Hippocampal formation (tissue), 2 donors: ENCODE measurements at regions not wholly inside any gene's neighbourhood (a gene's known extent, or its start where the extent isn't known, plus 50 kb on each side); places are given as distances from the start of the nearest gene placed in this dataset.
"Not testable (repeated sequence)": the region's sequence is repeated elsewhere in the genome, so short reads cannot be mapped to it uniquely, and the experiment has no call there.

Source experiments
- DNase-seq, 2 donors: peaks; one replicate each; lab custom pipeline; 2025; lab: John Stamatoyannopoulos, UW

DNA sequence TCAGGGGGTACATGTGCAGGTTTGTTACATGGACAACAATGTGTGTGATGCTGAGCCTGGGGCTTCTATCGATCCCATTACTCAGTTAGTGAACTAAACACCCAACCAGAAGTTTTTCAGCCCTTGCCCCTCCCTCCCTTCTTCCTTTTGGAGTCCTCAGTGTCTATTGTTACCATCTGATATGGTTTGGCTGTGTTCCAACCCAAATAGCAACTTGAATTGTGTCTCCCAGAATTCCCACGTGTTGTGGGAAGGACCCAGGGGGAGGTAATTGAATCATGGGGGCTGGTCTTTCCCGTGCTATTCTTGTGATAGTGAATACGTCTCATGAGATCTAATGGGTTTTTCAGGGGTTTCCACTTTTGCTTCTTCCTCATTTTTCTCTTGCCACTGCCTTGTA, 186.3 kb downstream of the AEBP2 start:
- not testable (repeated sequence) for DNase-seq

GRCh38 chr12:19627719-19628118, 188.4 kb downstream of the AEBP2 start:
- no peak for DNase-seq

- DNase-seq, result no peak
Observed at GRCh38 chr12:19630536-19630935, 191.2 kb downstream of the AEBP2 start.

DNA sequence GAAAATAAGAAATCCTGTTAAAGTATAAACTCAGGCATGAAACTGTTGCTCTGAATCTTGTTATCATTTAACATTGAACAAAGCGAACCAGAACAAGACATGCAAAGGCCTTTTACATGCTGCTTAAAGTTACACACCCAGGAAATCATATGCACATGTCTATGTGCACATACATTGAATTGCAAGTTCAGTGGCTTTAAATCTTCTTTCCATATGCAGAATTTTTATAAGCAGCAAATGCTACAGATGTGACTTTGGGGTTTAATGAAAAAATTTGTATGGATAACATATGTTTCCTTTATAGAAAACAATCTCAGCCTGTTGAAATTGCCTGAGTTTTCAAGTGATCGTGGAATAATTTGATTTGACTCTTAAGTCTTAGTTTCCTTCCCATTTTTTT, 193.9 kb downstream of the AEBP2 start:
- no peak for DNase-seq

DNA sequence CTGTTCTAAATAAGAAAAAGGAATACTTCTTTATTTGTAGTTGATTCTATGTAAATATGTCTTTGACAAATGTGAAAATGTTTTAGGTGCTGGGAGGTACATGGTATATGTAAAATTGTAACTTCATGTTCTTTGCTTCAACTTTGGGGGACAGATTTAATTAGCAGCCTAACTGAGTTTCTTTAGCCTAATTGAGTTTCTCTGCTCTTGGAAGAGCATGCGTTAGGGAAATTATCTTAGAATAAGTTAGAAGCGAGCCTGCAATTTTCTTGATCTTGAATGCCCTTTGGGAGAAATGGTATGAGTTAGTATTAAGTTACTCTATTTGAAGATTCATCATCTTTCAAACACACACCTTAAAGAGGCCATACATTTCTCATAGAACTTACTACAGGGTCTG, 194.3 kb downstream of the AEBP2 start:
- no peak for DNase-seq

DNA sequence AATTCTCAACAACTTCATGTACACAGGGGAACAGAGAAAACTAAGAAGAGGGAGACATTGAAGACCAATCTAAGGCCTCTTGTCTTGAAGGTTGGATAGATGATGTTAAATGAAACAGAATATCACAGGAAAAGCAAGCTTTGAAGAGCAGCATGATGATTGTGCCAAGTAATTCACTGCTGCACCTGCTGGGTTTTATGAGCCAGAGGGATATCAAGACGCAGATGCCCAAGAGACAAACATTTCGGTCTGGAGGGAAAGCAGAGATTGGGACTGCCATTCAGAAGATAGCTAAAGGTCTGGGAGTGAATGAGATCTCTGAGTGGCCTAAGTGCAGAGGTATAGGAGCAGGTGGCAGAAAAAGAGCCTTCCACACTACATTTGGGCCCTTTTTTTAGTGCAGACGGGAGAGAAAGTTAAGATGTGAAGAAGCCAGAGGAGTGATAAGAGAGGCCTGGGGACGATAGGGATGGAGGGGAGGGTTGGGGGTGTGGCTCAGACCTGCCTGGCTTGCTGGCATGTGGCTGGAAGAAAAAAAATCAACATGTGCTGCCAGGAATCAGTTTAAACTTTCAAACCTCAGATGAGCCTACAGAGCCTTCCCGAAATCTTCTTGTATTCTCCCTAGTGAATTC, 200.6 kb downstream of the AEBP2 start:
- DNase-seq, result peak in 1 of 2 donors; percentile 3

DNA sequence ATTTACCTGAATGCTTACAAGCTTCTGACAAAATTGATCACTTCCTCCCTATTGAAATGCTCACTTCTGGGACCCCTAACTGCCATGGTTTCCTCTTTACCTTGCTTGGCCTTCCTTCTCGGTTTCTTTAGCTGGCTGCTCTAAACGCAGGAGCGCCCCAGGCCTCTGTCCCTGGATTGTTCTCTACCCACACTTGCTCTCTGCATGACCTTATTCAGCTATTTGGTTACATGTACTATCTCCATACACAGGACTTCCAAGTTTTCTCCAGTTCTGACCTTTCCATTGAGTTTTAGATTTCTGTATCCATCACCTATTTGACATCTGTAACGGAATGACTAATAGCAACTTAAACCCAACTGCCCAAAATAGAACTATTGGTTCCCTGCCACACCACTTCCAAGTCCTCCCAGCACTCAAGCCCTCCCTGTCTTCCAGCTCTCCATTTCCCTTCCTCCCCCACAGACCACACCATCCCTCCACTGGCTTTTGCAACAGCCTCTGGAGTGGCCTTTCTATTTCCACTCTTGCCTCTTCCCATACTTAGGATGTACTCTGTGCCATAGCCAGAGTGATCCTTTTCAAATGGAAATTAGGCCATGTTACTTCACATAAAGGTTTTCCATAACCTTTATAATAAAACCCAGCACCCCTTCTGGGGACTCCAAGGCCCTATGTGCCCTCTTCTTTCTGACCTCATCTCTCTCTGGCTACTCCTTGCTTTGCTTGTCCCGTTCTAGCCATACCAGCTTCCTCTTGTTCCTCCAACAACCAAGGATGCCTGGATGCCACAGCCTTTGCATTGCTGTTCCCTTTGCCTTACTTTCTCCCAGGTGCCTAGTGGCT, 202.2 kb downstream of the AEBP2 start:
- no peak for DNase-seq

DNA sequence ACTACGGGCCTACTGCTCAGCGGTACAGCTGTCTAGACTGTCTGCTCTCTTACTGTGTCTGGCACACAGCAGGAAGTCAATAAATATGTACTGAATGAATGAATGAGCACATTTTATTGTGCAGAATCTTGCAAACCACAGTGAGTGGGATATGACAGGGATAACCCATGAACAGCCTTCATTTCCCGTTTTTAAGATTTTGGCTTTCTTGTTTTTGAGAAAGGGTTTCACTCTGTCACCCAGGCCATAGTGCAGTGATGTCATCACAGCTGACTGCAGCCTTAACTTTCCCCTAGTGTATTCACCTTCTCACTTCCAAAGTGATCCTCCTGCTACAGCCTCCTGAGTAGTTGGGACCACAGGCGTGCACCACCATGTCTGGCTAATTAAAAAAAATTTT, 203.1 kb downstream of the AEBP2 start:
- DNase-seq, result no peak

GRCh38 chr12:19643635-19644034, 204.3 kb downstream of the AEBP2 start:
- peak in 1 of 2 donors; percentile 58 for DNase-seq

DNA sequence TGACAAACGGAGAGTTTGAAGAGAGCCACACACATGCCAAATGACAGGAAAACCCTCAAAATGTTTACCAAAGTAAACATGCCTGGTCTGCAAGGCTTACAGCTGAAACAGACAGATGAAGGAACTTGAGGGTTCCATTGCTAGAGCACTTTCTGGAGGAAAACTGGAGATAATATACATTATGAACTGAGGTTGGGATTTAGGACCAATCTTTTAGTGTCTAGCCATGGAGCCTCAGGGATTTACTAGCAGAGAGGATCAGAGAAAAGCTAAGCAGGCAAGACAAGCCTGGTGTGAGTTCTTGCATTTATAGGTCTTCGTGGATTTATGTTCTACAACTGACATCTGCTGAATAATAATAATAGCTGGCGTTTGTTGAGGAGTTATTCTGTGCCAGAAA, 205.3 kb downstream of the AEBP2 start:
- DNase-seq, result no peak

DNA sequence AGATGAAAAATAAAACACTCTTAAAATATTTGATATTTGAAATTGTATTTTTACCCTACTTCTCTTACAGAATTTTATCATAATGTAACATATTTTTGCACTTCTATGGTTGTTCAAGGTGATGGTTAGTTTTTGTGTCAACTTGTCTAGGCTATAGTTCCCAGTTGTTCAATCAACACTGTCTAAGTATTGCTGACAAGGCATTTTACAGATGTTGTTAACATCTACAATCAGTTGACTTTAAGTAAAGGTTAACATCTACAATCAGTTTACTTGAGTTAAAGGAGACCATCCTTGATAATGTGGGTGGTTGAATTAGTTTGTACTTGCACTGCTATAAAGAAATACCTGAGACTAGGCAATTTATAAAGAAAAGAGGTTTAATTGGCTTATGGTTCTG, 206.5 kb downstream of the AEBP2 start:
- no peak for DNase-seq

GRCh38 chr12:19646599-19646998, 207.3 kb downstream of the AEBP2 start:
- DNase-seq, result no peak

DNA sequence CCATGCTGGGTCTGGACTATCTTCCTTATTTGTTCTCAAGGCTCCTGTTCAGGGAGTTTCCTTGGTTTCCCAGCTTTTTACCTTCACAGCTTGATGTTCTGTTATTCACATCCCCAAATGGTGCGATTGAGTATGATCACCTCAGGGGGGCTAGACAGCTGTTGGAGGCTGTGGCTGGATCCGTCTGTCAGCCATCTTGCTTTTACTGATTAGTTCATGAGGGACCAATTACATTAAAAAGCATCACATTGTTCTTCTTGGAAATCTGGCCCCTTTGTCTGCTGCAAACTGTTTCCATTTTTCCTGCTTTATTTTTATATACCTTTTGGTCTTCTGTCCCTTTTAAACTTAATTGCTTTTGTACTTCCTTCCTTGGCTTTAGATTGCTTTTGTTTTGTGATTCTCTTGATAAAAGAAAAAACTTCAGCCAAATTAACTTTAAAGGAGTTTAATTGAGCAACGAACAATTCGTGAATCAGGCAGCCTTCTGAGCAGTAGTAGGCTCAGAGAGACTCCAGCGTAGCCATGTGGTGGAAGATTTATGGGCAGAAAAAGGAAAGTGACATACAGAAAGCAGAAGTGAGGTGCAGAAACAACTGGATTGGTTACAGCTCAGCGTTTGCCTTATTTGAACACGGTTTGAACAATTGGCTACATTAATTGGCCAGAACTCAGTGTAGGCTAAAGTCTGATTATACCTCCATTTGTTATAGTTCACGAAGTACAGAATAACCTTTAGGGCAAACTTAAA, 208.7 kb downstream of the AEBP2 start:
- DNase-seq, result no peak

DNA sequence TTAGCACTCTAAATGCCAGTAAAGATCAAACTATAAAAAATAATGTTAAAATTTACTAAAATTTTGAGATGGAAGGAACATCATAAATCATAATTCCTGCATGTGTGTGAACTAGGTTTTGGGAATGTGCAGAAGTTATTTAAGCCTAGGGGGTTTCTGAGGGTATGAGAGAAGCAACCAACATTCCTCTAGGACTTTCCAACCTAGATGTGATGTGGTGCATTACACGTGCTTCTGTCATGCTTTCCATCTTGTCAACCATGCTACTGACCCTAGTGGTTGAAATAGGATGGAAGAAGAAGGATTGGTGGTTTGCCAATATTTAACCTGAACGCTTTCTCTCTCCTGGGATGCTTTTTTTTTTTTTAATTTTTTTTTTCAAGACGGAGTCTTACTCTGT, 209.3 kb downstream of the AEBP2 start:
- DNase-seq, result no peak

DNA sequence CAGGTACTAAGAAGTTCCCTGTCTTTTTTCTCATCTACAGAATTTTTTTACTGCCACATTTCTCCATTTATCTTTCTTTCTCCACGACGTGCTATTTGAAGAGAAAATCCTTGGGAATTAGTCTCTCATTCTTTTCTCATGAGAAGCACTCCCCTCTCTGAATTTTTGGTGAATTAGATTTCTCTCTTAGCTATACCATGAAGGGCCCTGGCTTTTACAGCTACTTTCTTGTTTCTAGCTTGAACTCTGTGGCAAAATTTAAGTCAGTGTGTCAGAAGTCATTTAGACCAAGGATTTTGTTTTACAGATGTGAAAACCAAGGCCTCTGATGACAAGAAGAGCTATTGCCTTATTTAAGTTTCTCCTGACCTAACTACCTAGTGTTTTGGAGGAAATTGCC, 213.1 kb downstream of the AEBP2 start:
- DNase-seq, result no peak

DNA sequence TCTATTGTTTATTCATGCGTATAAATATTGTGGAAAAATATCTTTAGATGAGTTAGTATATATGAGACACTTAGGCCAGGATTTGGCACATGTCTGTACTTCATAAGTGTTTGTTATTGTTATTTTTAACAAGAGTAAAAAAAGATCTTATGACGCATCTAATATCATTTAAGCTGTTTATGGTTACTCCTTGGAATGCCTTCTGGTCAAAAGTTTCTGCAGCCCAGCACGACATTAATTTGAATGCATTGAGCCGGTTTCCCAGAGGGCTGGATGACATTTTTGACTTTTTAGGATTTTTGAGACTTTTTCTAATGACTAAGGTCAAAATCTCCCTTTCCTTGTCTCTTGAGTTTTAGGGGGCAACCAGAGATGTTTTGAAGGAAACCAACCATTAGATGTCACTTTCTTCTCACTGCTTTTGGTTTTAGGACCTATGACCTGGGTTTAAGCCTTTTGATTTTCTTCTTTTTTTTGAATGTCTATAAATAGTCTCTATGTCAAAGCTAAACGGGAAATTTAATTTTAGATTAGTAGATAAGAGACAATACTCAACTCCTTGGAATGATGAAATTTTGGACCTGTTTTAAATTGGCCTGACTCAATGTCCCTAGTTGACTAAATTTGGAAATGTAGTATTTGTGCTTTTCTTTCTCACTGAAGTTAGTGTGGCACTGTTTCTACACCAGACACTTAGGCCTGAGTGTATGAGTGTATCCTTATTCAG, 215.5 kb downstream of the AEBP2 start:
- no peak for DNase-seq

DNA sequence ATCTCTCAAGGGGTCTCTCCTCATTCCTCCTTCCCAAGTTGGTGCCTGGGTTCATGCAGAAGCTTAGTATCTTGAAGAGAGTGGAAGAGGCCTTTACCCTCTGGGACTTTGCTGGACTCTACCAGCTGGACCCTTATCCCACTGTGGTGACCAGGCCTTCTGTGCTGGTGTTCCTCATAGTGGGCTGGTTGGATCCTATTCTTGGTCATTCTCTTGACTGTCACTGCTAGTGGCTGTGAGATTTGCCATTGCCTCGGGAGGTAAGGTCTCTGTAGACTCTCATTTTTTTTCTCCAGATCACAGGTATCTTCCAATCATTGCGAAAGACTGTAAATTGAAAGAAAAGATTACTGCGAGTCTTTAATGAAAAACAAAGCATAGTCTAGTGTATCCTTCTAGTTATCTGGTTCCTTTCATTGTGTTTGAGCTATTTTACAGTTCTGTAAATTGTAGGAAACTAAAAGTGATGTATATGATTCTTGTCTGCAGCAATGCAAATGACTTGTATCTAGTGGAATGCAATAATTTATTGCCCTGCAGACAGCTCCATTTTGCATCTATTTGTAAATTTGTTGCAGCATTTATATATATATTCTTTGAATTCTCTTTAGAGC, 217.9 kb downstream of the AEBP2 start:
- no peak for DNase-seq

- no peak for DNase-seq
Observed at GRCh38 chr12:19657732-19658130, 218.4 kb downstream of the AEBP2 start.

- DNase-seq, result no peak
Observed at GRCh38 chr12:19659086-19659485, 219.8 kb downstream of the AEBP2 start.

DNA sequence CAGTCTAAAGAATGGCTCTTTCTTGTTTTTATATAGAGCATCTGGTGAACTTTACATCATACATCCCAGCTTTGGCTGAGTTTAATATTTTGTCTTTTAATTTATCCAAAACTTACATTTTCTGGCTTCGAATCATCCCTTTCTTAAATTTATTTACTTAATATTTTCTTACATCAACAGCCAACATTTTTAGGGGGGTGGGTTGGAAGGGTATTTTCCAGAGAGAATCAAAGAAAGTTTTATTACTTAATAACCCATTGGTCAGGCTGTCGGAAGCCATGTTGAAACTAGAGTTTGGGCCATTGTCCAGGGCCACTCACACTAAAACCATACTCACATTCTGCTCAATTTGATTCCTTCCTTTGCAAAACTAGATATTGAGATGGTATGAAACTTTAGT, 220.2 kb downstream of the AEBP2 start:
- no peak for DNase-seq

DNA sequence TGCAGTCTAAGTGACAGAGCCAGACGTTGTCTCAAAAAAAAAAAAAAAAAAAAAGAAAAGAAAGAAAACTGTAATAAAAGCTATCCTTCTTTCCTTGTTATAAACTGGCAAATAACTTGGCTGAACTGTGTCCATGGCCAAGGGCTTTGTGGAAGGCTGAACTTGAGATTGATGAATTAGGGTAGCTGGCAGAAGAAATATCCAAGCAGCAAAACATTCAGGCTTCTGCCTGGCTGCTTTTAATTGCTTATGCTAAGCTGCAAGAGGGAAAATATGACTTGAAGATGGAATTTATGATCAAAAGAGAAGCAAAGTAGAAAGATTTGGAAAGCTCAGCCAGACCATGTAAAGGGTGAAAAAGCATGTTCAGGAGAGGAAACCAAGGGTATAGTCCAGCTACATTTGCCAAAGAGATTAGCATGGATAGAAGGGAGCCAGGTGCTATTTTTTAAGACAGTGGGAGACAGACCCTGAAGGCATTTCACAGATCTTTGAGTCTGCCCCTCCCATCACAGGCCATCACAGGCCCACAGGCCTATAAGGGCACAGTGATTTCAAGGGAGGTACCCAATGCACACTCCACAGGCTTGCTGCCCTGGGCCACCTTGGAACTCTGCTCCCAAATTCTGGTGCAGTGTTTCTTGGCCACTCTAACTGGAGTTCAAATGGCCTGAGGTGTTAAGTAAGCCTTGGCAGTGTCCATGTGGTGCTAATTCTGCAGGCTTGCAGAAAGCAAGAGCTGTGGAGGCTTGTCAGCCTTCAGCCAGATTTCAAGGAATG, 226.0 kb downstream of the AEBP2 start:
- no peak for DNase-seq
